Epithelial cell of prostate (primary cell): ENCODE measurements at regions not wholly inside any gene's neighbourhood (a gene's known extent, or its start where the extent isn't known, plus 50 kb on each side); places are given as distances from the start of the nearest gene placed in this dataset.
"Not testable (repeated sequence)": the region's sequence is repeated elsewhere in the genome, so short reads cannot be mapped to it uniquely, and the experiment has no call there.

ENCODE experiments used
- DNase-seq: peaks from one replicate; pipeline ENCODE4 v3.0.0-alpha.2; 2011; ENCODE audit warnings: low read depth, low spot score
- H3K27ac ChIP-seq: fragments of 450-650 bp; 2 replicates; pipeline ENCODE4 v1.5.1; 2017; ENCODE audit warnings: mild to moderate bottlenecking

- H3K27ac ChIP-seq: no peak overlapping the region
- DNase-seq: no peak
Measured at GRCh38 chr6:44731485-44732095, 344.1 kb downstream of the CDC5L start.

- no peak overlapping the region for H3K27ac ChIP-seq
- DNase-seq: no peak
Measured at GRCh38 chr6:44732243-44732642, 344.7 kb downstream of the CDC5L start.

GRCh38 chr6:44733126-44733525 lies 345.6 kb downstream of the CDC5L start:
- H3K27ac ChIP-seq: no peak overlapping the region
- no peak for DNase-seq

GRCh38 chr6:44733868-44734267 lies 346.4 kb downstream of the CDC5L start:
- DNase-seq: no peak
- H3K27ac ChIP-seq: no peak overlapping the region

DNA sequence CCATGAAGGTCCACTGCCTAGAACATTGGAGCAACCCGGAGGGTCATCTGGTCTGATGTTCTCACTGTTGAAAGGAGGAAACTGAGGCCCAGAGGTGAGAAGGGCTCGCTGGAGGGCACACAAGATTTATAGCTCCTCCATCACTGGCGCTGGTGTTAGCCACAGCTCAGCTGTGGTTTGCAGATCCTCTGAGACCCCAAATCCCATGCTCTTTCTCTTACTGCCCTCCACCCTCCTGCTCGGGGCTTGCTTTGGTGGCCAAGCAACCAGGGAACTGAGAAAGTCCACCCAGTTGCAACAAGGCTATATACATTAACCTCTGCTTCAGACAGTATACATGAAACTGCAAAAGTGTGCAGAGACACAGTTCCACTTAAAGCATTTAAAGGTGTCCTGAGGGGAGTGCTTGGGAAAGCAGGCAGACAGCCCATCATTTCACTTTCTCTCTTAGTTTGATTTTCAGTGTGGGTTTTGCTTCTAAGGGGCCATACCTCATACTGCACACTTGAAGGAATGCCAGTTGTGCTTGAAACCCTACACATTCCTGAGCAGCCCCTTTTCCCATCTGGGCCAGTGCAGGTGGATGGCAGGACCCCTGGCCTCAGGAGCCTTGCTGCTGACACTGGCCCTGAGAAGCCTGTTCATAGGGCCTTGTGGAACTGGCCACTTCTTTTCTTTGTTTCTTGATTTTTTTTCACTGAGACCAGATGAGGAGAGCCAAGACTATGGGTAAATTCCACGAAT lies 347.6 kb downstream of the CDC5L start:
- H3K27ac ChIP-seq: no peak overlapping the region
- no peak for DNase-seq

DNA sequence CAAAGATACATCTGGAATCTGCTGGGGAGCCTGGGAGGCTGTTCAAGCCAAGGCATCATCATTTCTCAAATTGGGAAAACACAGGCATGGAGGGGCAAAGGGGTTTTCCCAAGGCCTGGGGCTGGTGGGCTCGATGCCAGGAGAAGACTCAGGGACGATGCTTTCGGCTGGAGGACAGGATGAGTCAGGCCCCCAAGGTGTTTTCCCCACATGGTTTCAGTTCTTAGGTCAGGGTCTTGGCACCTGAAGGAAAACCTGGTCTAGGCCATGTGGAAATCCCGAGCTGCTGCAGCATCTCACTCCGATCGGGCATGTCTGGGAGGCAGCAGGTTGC lies 348.1 kb downstream of the CDC5L start:
- no peak overlapping the region for H3K27ac ChIP-seq
- DNase-seq: peak; percentile 59

GRCh38 chr6:44737341-44737740 lies 349.8 kb downstream of the CDC5L start:
- H3K27ac ChIP-seq: no peak overlapping the region
- DNase-seq: no peak

DNA sequence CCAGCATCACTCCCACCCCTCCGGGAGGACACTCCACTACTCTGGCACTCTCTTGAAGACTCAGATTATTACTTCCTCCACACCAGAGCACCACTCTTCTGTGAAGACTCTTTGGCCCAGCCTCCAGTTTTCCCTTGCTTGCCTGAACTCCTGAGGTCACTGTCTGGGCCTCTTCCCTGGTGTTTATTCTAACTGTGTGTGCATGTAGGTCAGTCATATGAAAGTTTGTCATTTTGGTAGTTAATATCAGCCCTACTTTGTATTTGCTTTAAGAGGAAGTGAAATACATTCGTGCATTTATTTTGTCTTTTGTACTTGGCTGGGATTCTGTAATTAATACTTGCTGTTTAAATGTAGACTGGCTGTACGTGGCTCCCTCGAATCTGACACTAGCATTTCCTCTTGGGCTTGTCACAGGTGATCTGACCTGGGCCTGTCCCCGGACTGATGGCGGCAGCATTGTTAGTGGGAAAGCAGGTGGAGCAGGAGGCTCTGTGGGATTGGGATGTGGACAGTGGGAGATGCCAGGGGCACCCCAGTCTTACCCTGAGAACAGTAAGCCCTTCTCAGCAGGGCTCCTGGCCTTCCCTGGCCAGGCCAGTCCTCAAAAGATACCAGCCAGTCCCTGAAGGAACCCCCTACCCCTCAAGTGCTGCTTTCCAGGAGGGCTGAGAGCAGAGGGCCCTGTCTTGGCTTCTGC lies 350.5 kb downstream of the CDC5L start:
- no peak overlapping the region for H3K27ac ChIP-seq
- DNase-seq: no peak

GRCh38 chr6:44738601-44739146 lies 351.2 kb downstream of the CDC5L start:
- no peak overlapping the region for H3K27ac ChIP-seq
- DNase-seq: no peak

- no peak overlapping the region for H3K27ac ChIP-seq
- no peak for DNase-seq
Measured at GRCh38 chr6:44739181-44739580, 351.7 kb downstream of the CDC5L start.

DNA sequence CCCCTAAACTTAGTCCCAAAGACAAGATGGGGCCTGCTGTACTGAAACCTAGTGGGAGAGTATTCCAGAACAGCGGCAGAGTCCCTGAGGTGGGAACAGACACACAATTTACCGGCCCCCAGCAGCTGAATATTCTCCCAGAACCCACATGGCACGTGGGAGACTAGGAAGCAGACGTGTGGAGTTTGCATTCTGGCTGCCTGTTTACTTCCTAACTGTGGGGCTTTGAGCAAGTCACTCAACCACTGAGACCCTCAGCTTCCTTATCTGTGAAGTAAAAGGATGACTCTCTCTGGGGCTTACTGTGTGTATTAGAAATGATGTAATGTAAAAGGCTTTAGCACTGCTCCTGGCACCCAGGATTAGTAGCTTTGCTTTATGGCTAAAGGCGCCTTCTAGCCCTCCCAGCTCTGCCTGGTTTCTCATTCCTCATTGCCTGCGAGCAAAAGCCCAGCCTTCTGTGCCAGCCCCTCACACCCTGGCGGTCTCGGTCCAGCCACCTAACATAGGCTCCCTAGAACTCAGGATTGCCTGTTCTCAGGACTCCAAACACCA lies 353.1 kb downstream of the CDC5L start:
- no peak overlapping the region for H3K27ac ChIP-seq
- DNase-seq: no peak

DNA sequence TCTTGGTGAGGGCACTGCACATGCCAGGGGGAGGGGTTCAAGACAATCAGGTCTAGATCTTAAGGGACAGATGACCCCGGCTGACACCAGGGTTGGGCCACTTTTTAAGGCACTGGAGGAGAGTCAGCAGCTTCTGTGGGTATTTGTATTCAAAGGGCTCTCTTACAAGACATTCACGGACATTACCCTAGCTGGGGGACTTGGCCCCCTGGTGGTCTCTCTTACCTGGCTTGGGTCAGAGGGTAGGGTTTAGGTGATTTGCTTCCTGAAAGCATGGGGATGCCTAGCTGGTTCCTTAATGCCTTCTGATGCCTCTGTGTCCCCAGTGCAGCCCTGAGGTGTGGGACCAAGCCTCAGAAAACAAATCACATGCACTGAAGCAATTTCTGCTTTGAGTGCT lies 354.7 kb downstream of the CDC5L start:
- DNase-seq: no peak
- H3K27ac ChIP-seq: no peak overlapping the region

GRCh38 chr6:44742828-44743372 lies 355.4 kb downstream of the CDC5L start:
- H3K27ac ChIP-seq: no peak overlapping the region
- DNase-seq: no peak

GRCh38 chr6:44760116-44760515 lies 372.6 kb downstream of the CDC5L start:
- H3K27ac ChIP-seq, DNase-seq: not testable (repeated sequence)

- H3K27ac ChIP-seq: no peak overlapping the region
- DNase-seq: no peak
Measured at GRCh38 chr6:44761046-44761445, 373.5 kb downstream of the CDC5L start.

GRCh38 chr6:44762496-44762895 lies 375.0 kb downstream of the CDC5L start:
- H3K27ac ChIP-seq: no peak overlapping the region
- no peak for DNase-seq

DNA sequence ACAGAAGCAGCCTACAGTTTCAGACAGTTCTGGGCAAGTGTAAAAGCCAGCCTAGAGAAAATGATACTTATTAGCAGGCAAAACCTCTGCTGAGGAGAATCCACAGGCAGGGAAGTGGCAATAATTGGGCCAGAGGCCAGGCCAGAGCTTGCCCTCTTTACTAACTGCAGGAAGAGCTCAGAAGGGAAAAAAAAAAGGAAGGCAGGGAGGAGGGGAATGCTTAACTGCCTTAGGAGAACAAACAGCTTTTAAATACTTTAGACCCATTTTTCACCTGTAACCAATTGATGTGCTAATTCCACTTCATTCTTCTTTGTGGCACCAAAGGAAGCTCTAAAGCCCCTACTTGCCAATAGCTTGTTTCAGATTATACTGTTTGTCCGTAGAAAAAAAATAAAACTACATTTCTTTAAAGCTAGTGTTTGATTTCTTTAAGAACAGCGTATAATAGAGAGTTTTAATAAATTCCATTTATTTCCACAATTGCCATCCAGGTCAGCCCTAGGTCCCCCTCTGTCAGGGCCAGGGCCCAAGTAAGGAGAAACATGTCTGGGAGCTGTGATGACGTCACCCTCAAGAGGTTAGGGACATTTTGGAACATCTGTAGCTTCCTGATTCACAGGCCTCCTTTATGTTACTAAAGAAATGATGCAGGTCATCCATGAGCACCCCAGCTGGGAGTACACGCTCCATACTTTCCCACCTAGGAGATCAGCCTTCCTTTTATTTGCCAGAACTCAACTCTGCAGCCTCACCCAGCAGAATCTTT lies 384.3 kb downstream of the CDC5L start:
- no peak overlapping the region for H3K27ac ChIP-seq
- no peak for DNase-seq

DNA sequence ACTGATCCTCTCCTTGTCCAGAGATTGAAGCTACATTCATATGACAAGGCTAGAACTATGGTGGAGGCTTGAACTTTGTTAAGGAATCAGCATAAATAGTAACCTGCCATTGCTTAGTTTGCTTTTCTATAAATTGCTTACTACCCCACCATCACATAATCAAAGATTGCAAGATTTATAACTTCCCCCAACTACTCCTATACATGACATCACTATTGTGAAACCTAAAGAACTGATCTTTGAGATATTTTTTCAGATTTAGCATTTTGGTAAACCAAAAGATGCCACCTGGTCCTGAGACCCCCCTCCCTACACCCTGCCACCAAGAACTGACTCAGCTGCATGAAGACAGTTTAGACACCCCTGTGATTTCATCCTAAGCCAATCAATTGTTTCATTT lies 385.3 kb downstream of the CDC5L start:
- H3K27ac ChIP-seq: no peak overlapping the region
- DNase-seq: no peak

DNA sequence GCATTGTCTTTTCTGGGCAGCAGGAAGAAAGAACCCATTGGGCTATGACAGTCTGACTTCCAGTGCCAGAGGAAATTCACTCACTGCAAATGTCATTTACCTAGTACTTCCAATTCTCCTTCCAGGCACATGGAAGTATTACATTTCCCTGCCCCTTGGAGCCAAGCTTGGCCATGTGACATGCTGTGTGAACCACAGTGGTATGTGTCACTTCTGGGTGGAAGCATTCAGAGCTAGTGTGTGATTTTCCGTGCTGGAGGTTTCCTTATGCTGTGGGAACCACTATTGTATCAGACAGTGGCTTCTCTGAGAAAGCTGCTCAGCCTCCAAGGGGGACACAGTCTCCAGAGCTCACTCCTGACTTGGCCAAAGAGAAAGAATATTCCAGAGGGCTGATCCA lies 387.6 kb downstream of the CDC5L start:
- H3K27ac ChIP-seq: no peak overlapping the region

DNA sequence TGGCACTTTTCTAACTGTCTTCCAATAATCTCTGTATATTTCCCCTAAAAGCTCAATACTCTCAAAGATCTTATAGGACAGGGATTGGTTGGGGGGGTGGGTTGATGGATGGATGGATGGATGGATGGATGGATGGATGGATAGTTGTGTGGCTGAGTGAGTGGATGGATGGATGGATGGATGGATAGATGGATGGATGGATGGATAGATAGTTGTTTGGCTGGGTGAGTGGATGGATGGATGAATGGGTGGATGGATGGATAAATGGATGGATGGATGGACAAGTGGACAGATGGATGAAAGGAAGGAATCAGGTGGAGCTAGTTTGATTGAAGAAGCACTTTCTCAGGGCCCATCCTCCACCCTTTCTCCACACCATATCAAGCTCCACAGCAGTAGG lies 388.8 kb downstream of the CDC5L start:
- H3K27ac ChIP-seq: no peak overlapping the region
- DNase-seq: no peak

More for the DNA sequence above, 387.6 kb downstream of the CDC5L start:
- no peak for DNase-seq
